ENCODE measurements at regions not wholly inside any gene's neighbourhood (a gene's known extent, or its start where the extent isn't known, plus 50 kb on each side); places are given as distances from the start of the nearest gene placed in this dataset.

DNA sequence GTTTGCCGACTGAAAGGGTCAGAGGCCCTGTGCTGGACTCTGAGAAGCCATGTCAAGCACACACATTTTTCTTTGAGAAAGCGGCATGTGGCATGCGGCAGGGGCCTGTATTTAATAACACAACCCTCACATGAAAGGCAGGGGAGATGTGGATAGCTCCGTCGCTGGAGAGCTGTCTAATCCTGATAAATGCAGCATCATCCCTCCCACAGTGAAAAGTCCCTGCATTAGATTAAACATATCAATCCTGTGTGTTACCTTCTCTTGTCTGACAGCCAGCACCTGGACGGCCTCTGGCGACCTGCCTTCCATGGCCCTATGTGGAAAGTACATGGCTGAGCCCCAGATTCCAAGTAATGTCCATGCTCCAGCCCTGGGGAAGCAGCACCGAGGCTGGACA is 313.0 kb upstream of the AJAP1 start:
- Histone ChIP-seq H3K4me2 (no peak overlapping the region), H3K27me3 (ENCODE audit: insufficient read depth, low read depth) (no peaks in the 10 kb centered on the region), H3K4me1 (ENCODE audit: low read depth, poor library complexity, severe bottlenecking) (no peaks in the 10 kb centered on the region), H3K79me2 (ENCODE audit: insufficient read depth, low read depth) (no peaks in the 10 kb centered on the region), H3K9ac (no peak overlapping the region), H3K27ac (no peak overlapping the region), H4K20me1 (ENCODE audit: insufficient read depth) (no peaks in the 10 kb centered on the region), H2AFZ (ENCODE audit: low read depth) (no peak overlapping the region), H3K36me3 (ENCODE audit: insufficient read depth) (no peaks in the 10 kb centered on the region), H3K4me3 (IDR thresholded peaks at IDR 0.05; ENCODE audit: insufficient read depth, low read depth, low read length) (no peak overlapping the region)
- TF ChIP-seq, protein P1, sequence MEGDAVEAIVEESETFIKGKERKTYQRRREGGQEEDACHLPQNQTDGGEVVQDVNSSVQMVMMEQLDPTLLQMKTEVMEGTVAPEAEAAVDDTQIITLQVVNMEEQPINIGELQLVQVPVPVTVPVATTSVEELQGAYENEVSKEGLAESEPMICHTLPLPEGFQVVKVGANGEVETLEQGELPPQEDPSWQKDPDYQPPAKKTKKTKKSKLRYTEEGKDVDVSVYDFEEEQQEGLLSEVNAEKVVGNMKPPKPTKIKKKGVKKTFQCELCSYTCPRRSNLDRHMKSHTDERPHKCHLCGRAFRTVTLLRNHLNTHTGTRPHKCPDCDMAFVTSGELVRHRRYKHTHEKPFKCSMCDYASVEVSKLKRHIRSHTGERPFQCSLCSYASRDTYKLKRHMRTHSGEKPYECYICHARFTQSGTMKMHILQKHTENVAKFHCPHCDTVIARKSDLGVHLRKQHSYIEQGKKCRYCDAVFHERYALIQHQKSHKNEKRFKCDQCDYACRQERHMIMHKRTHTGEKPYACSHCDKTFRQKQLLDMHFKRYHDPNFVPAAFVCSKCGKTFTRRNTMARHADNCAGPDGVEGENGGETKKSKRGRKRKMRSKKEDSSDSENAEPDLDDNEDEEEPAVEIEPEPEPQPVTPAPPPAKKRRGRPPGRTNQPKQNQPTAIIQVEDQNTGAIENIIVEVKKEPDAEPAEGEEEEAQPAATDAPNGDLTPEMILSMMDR (conservative IDR thresholded peaks at IDR 0.05; ENCODE audit: low read depth, low read length) = no peak

DNA sequence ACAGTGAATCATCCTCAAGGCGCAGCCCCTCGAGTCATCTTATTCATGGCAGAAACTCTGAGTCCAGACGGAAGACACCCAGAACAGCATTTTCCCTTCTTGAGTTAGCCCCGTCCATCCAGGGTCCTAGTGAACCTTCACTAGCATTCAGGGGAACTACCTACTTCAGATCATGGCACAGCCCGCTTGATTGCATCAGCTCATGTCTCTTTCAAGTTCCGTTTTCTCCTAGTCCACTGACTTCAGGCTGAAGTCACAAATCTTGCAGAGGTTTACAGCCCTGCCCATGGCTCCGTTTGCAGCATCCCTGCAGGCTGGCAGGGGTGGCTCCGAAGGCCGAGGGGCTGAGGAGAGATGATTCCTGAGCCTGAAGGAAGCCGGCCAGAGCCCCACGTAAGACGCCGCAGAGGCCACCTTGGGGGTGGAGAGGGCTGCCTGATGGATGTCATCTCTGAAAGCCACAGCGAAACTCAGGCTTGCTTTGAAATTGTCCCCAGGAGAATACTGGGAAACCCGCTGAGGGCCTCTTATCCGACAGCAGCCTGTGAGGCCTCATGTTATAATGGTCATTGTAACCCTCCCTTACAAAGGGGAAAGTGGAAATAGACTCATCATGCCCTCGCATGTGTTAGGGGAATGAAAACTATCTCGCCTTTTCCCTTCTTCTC is 310.2 kb upstream of the AJAP1 start:
- no peak overlapping the region for H2AFZ ChIP-seq (ENCODE audit: low read depth)
- no peaks in the 10 kb centered on the region for H3K4me1 ChIP-seq (ENCODE audit: low read depth, poor library complexity, severe bottlenecking)
- TF ChIP-seq, protein P1 (conservative IDR thresholded peaks at IDR 0.05; ENCODE audit: low read depth, low read length) = no peak
- no peak overlapping the region for H3K4me3 ChIP-seq (IDR thresholded peaks at IDR 0.05; ENCODE audit: insufficient read depth, low read depth, low read length)
- no peak overlapping the region for H3K4me2 ChIP-seq
- no peak overlapping the region for H3K9ac ChIP-seq
- no peaks in the 10 kb centered on the region for H3K79me2 ChIP-seq (ENCODE audit: insufficient read depth, low read depth)
- no peaks in the 10 kb centered on the region for H4K20me1 ChIP-seq (ENCODE audit: insufficient read depth)
- H3K27me3 ChIP-seq (ENCODE audit: insufficient read depth, low read depth) = no peaks in the 10 kb centered on the region
- no peak overlapping the region for H3K27ac ChIP-seq
- no peaks in the 10 kb centered on the region for H3K36me3 ChIP-seq (ENCODE audit: insufficient read depth)

DNA sequence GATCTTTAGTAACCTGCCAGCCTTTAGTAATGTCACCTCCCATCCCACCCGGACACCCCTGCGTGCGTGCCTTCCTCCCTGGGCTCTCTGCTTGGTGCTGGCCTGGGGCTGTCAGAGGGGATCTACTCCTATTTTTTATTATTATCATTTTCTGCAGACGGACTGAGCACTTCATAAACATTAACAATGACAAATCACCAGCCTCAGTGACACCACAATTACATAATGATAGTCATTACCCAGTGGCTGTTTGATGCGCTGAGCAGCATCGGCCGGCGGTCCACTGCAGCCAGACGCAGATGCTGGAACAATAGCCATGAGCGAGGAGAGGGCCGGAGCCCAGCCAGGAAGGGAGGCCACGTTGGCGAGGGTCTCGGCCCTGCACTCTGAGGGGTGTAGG is 309.3 kb upstream of the AJAP1 start:
- no peak overlapping the region for H3K9ac ChIP-seq
- no peaks in the 10 kb centered on the region for H4K20me1 ChIP-seq (ENCODE audit: insufficient read depth)
- no peaks in the 10 kb centered on the region for H3K79me2 ChIP-seq (ENCODE audit: insufficient read depth, low read depth)
- no peak overlapping the region for H3K4me2 ChIP-seq
- no peak overlapping the region for H3K4me3 ChIP-seq (IDR thresholded peaks at IDR 0.05; ENCODE audit: insufficient read depth, low read depth, low read length)
- no peaks in the 10 kb centered on the region for H3K4me1 ChIP-seq (ENCODE audit: low read depth, poor library complexity, severe bottlenecking)
- TF ChIP-seq, protein P1 (conservative IDR thresholded peaks at IDR 0.05; ENCODE audit: low read depth, low read length) = no peak
- H3K27me3 ChIP-seq (ENCODE audit: insufficient read depth, low read depth) = no peaks in the 10 kb centered on the region
- no peaks in the 10 kb centered on the region for H3K36me3 ChIP-seq (ENCODE audit: insufficient read depth)
- no peak overlapping the region for H3K27ac ChIP-seq
- H2AFZ ChIP-seq (ENCODE audit: low read depth) = no peak overlapping the region

GRCh38 chr1:4346131-4346530 is 308.3 kb upstream of the AJAP1 start:
- Histone ChIP-seq H4K20me1 (ENCODE audit: insufficient read depth) (no peaks in the 10 kb centered on the region), H3K27me3 (ENCODE audit: insufficient read depth, low read depth) (no peaks in the 10 kb centered on the region; the same call in 1 of the 2 replicates), H3K79me2 (ENCODE audit: insufficient read depth, low read depth) (no peaks in the 10 kb centered on the region), H2AFZ (ENCODE audit: low read depth) (no peak overlapping the region), H3K27ac (no peak overlapping the region), H3K36me3 (ENCODE audit: insufficient read depth) (no peaks in the 10 kb centered on the region), H3K4me2 (no peak overlapping the region), H3K4me3 (IDR thresholded peaks at IDR 0.05; ENCODE audit: insufficient read depth, low read depth, low read length) (no peak overlapping the region), H3K9ac (no peak overlapping the region), H3K4me1 (ENCODE audit: low read depth, poor library complexity, severe bottlenecking) (no peaks in the 10 kb centered on the region)
- TF ChIP-seq, protein P1 (conservative IDR thresholded peaks at IDR 0.05; ENCODE audit: low read depth, low read length) = no peak
